OCI-LY7 (cell line): ENCODE measurements at regions not wholly inside any gene's neighbourhood (a gene's known extent, or its start where the extent isn't known, plus 50 kb on each side); places are given as distances from the start of the nearest gene placed in this dataset. TPM values are rescaled to one million over a fixed set of nuclear protein-coding genes. Genes with fewer than 3 reads are reported as not detected.
A peak's percentile ranks its signal among the peaks of the same experiment; 100 is the strongest.

Source experiments
- BruUV-seq: library from RNA; stranded (reverse); fragments of 400-500 nt; replicated peaks from 2 replicates; lab custom pipeline; 2021; lab: Mats Ljungman, UMichigan
- CTCF ChIA-PET: fragments of 300-600 bp; sonication (Branson Sonifier 250); formaldehyde crosslinking; loops from one replicate; lab custom pipeline; 2022; ENCODE audit warnings: antibody characterized with exemption; ENCODE audit not compliant: unreplicated experiment; lab: Charles Lee
- POLR2A ChIA-PET: fragments of 300-600 bp; sonication (Branson Sonifier 250); formaldehyde crosslinking; loops from one replicate; lab custom pipeline; 2022; ENCODE audit warnings: antibody characterized with exemption; lab: Charles Lee
- DNase-seq: peaks from one replicate; pipeline ENCODE4 v3.0.0-alpha.2; 2015; ENCODE audit warnings: low spot score
- H2AFZ ChIP-seq: fragments of 200-600 bp; sonication (generic), shearing (Covaris generic); 2 replicates; pipeline ENCODE4 v1.6.1; 2014; ENCODE audit warnings: mild to moderate bottlenecking, antibody characterized with exemption, low read length, moderate library complexity
- H3K27ac ChIP-seq: fragments of 200-600 bp; sonication (generic); 2 replicates; pipeline ENCODE4 v1.5.1; 2014; ENCODE audit warnings: mixed run types, low read depth, mild to moderate bottlenecking, moderate library complexity, low read length, inconsistent platforms; ENCODE audit not compliant: poor library complexity, severe bottlenecking
- H3K36me3 ChIP-seq: fragments of 200-600 bp; sonication (generic); 2 replicates; pipeline ENCODE4 v1.6.1; 2014; ENCODE audit warnings: mild to moderate bottlenecking, antibody characterized with exemption, low read length, moderate library complexity, mixed read lengths; ENCODE audit not compliant: insufficient read depth
- H3K4me1 ChIP-seq: fragments of 200-600 bp; sonication (generic); 2 replicates; pipeline ENCODE4 v1.5.1; 2014; ENCODE audit warnings: mild to moderate bottlenecking, low read length; ENCODE audit not compliant: insufficient read depth, poor library complexity, severe bottlenecking
- H3K4me2 ChIP-seq: fragments of 200-600 bp; sonication (generic); 2 replicates; pipeline ENCODE4 v1.6.1; 2014; ENCODE audit warnings: mild to moderate bottlenecking, low read length
- H3K4me3 ChIP-seq: fragments of 200-600 bp; sonication (generic); 2 replicates; pipeline ENCODE4 v1.5.1; 2014; ENCODE audit warnings: mild to moderate bottlenecking, low read depth, low read length; ENCODE audit not compliant: poor library complexity, severe bottlenecking
- H3K79me2 ChIP-seq: fragments of 200-600 bp; sonication (generic); 2 replicates; pipeline ENCODE4 v1.6.1; 2016; ENCODE audit warnings: low read depth, mild to moderate bottlenecking, low read length, moderate library complexity, mixed read lengths; ENCODE audit not compliant: insufficient read depth
- H3K9me2 ChIP-seq: fragments of 200-600 bp; sonication (generic); 2 replicates; pipeline ENCODE4 v1.6.1; 2016; ENCODE audit warnings: mild to moderate bottlenecking, low read length, mixed read lengths; ENCODE audit not compliant: insufficient read depth
- H3K9me3 ChIP-seq: fragments of 200-600 bp; sonication (generic); 2 replicates; pipeline ENCODE4 v1.6.1; 2014; ENCODE audit warnings: mild to moderate bottlenecking, mixed run types, low read length, mixed read lengths
- H4K20me1 ChIP-seq: fragments of 200-600 bp; sonication (generic); 2 replicates; pipeline ENCODE4 v1.6.1; 2014; ENCODE audit warnings: mild to moderate bottlenecking, antibody characterized with exemption, low read length, moderate library complexity, mixed read lengths; ENCODE audit not compliant: insufficient read depth
- CTCF ChIP-seq: fragments of 200-600 bp; sonication (generic); conservative IDR thresholded peaks from 2 replicates; pipeline ENCODE4 v1.5.1; 2014; ENCODE audit warnings: mild to moderate bottlenecking, antibody characterized with exemption, low read length, moderate library complexity, mixed read lengths
- EZH2phosphoT487 ChIP-seq: fragments of 200-600 bp; sonication (generic); IDR thresholded peaks from 2 replicates; pipeline ENCODE4 v1.6.1; 2018; ENCODE audit warnings: low read depth, borderline replicate concordance, mild to moderate bottlenecking, mixed run types, antibody characterized with exemption, low read length, moderate library complexity, mixed read lengths
- intact Hi-C: fragments of 100-400 bp; cut with micrococcal nuclease; formaldehyde crosslinking; loops from one replicate; pipeline ENCODE4 v1.10.0; 2022; ENCODE audit not compliant: unreplicated experiment
- small RNA-seq: library from RNA; depleted of rRNA; stranded (forward); fragments of <200 nt; gene quantifications from one replicate; pipeline ENCODE3, GENCODE V24; 2014

DNA sequence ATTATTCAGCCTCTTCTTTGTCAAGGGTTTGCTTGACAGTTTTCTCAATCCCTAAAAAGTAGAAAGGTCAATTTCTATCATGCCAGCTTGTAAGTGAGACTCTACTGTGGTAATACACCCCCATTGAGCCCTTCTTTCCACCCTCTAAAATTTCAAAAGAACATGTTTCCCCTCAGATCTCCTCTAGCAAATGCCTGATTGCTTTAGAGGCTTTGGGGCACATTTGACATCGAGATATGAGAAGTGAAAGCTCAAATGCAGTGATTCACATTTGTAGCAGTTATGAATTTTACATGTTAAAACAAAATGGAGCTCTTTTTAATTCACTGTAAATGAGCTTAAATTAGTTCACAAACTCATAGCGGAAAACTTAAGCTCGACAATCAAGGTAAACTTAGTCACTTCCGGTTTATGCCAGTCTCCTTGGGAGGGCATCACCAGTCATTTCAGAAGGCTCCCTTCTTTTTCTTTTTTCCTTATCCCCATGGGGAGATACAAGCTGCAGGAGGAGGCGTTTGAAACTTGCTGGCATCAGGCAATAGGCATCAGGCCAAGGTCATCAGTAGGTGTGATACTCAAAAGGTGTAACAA, 55.3 kb upstream of the ADO start:
- Histone ChIP-seq H3K9me3 (no peaks in the 10 kb centered on the region), H3K79me2 (no peaks in the 10 kb centered on the region), H3K36me3 (no peaks in the 10 kb centered on the region), H3K9me2 (no peaks in the 10 kb centered on the region), H3K27ac (no peak overlapping the region), H3K4me2 (peak overlapping the region; percentile 6; the same call in 1 of the 2 replicates), H2AFZ (peak overlapping the region; percentile 89), H3K4me3 (no peak overlapping the region), H4K20me1 (no peaks in the 10 kb centered on the region), H3K4me1 (peaks cover 12% of the 10 kb centered on the region)
- DNase-seq = peak; percentile 21
- POLR2A ChIA-PET = interaction anchor here (0.6 to 2.4 kb wide), 14 partner anchors 9 to 210 kb away, joined by 3 to 11 read pairs (median 4); partner anchors contain the start of gene ADO
- intact Hi-C loops = no loop called here
- CTCF ChIA-PET = no interaction called here
- no TSS peak for BruUV-seq
- TF ChIP-seq CTCF (no peak), EZH2phosphoT487 (no peak)

Small RNA genes lying in the stretch of these regions (small RNA-seq; reads per million reads assigned to genes)
- gene ALDH7A1P4 = not detected
